ENCODE measurements at regions not wholly inside any gene's neighbourhood (a gene's known extent, or its start where the extent isn't known, plus 50 kb on each side); places are given as distances from the start of the nearest gene placed in this dataset.

DNA sequence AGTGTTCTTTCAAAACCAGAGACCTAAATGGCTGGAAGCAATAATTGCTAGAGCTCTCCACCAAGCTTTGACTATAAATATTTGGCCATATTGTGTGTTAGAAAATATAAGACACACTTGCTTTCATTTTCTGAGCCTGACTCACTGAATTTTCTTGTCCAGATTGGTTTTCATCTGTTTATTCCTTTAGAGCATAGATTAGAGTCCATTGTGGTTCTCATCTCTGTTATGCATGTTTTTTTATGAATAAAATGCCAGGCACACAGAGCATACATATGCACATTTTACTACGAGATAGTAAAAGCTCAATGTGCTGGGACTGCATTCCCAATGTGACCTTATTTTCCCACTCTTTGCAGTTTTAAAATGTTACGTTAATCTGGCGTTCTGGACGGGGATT, 115.3 kb upstream of the MLIP start:
- no peaks in the 10 kb centered on the region for H3K79me2 ChIP-seq (ENCODE audit: insufficient read depth, low read length)
- no peak overlapping the region for H3K4me3 ChIP-seq (ENCODE audit: low read length, poor library complexity, severe bottlenecking)
- H3F3A ChIP-seq (ENCODE audit: low read depth): no peaks in the 10 kb centered on the region
- H3K4me1 ChIP-seq (ENCODE audit: insufficient read depth, low read length, poor library complexity, severe bottlenecking): peaks cover 7% of the 10 kb centered on the region
- H2AFZ ChIP-seq (ENCODE audit: low read length): no peak overlapping the region
- H3K4me2 ChIP-seq (ENCODE audit: low read depth, low read length, poor library complexity, severe bottlenecking): no peak overlapping the region
- no peak overlapping the region for H3K9ac ChIP-seq (ENCODE audit: low read depth, low read length, poor library complexity, severe bottlenecking)
- no peak for TF ChIP-seq EZH2phosphoT487 (IDR thresholded peaks at IDR 0.05; ENCODE audit: borderline replicate concordance)
- TF ChIP-seq, protein P1, sequence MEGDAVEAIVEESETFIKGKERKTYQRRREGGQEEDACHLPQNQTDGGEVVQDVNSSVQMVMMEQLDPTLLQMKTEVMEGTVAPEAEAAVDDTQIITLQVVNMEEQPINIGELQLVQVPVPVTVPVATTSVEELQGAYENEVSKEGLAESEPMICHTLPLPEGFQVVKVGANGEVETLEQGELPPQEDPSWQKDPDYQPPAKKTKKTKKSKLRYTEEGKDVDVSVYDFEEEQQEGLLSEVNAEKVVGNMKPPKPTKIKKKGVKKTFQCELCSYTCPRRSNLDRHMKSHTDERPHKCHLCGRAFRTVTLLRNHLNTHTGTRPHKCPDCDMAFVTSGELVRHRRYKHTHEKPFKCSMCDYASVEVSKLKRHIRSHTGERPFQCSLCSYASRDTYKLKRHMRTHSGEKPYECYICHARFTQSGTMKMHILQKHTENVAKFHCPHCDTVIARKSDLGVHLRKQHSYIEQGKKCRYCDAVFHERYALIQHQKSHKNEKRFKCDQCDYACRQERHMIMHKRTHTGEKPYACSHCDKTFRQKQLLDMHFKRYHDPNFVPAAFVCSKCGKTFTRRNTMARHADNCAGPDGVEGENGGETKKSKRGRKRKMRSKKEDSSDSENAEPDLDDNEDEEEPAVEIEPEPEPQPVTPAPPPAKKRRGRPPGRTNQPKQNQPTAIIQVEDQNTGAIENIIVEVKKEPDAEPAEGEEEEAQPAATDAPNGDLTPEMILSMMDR (conservative IDR thresholded peaks at IDR 0.05; ENCODE audit: low read length): no peak
- no peaks in the 10 kb centered on the region for H3K9me3 ChIP-seq (ENCODE audit: insufficient read depth, low read depth, low read length)
- no peaks in the 10 kb centered on the region for H3K9me2 ChIP-seq (replicated peaks; ENCODE audit: low read depth, low read length)
- H3K36me3 ChIP-seq (ENCODE audit: insufficient read depth, low read length): no peaks in the 10 kb centered on the region
- no peaks in the 10 kb centered on the region for H3K27me3 ChIP-seq (ENCODE audit: insufficient read depth, low read length, poor library complexity, severe bottlenecking)
- no peaks in the 10 kb centered on the region for H4K20me1 ChIP-seq (ENCODE audit: insufficient read depth, low read length, poor library complexity, severe bottlenecking)

DNA sequence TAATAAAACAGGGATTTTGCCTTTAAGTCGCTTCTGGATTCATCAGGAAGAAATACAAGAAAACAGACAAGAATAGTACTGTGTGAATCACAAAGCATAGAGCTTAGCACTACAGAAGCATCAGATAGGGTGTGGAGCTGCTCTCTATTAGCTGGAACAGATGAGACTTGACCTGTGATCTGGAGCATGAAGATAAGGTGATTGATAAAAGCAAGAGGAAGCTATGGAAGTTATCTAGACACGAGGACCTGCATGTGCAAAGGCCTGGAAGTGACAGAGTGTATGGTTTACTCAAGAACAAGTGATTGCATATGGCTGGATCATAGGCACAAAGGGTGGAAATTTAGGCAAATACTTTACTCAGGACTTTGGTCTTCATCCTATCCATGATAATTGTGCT, 112.9 kb upstream of the MLIP start:
- H3K9me3 ChIP-seq (ENCODE audit: insufficient read depth, low read depth, low read length): no peaks in the 10 kb centered on the region
- peak overlapping the region; percentile 78; the same call in 1 of the 2 replicates for H2AFZ ChIP-seq (ENCODE audit: low read length)
- no peaks in the 10 kb centered on the region for H3K79me2 ChIP-seq (ENCODE audit: insufficient read depth, low read length)
- H3K36me3 ChIP-seq (ENCODE audit: insufficient read depth, low read length): no peaks in the 10 kb centered on the region
- H4K20me1 ChIP-seq (ENCODE audit: insufficient read depth, low read length, poor library complexity, severe bottlenecking): no peaks in the 10 kb centered on the region
- peak overlapping the region; percentile 45 for H3K4me2 ChIP-seq (ENCODE audit: low read depth, low read length, poor library complexity, severe bottlenecking)
- H3F3A ChIP-seq (ENCODE audit: low read depth): no peaks in the 10 kb centered on the region
- TF ChIP-seq, protein P1 (conservative IDR thresholded peaks at IDR 0.05; ENCODE audit: low read length): no peak
- no peak for TF ChIP-seq EZH2phosphoT487 (IDR thresholded peaks at IDR 0.05; ENCODE audit: borderline replicate concordance)
- no peak overlapping the region for H3K9ac ChIP-seq (ENCODE audit: low read depth, low read length, poor library complexity, severe bottlenecking)
- no peaks in the 10 kb centered on the region for H3K9me2 ChIP-seq (replicated peaks; ENCODE audit: low read depth, low read length)
- peak overlapping the region; percentile 37 for H3K4me3 ChIP-seq (ENCODE audit: low read length, poor library complexity, severe bottlenecking)
- no peaks in the 10 kb centered on the region for H3K27me3 ChIP-seq (ENCODE audit: insufficient read depth, low read length, poor library complexity, severe bottlenecking)
- peaks cover 7% of the 10 kb centered on the region for H3K4me1 ChIP-seq (ENCODE audit: insufficient read depth, low read length, poor library complexity, severe bottlenecking)

DNA sequence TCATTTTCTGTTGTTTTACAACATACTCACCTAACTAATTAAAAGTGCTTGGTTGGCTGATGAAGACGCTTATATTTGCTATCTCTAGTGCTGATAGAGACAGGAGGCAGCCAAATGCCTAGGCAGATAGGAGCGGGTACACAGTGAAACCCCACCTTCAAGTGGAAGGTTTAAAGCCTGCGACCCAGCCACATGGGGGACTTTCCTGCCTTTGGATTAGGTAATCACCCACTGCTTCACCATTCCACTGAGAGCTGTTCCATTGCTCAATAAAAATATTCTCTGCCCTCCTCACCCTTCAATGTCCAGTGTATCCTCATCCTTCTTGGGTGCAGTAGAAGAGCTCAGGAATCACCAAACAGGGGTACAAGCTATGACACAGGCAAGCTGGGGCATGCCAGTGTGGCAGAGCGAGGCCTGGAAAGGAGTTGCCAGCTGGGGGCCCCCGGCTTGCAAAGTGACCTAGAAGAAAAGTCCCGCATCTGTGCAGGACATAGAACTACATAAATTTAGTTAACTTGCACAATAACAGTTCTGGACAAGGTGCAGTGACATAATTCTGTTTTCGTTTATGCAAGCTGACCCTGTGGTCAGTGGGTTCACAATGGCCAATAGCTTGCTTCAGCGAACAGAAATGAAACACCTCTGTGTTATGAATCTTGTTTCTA, 112.0 kb upstream of the MLIP start:
- H3K79me2 ChIP-seq (ENCODE audit: insufficient read depth, low read length): no peaks in the 10 kb centered on the region
- peak overlapping the region; percentile 78 for H2AFZ ChIP-seq (ENCODE audit: low read length)
- H3K4me2 ChIP-seq (ENCODE audit: low read depth, low read length, poor library complexity, severe bottlenecking): no peak overlapping the region

More for the DNA sequence above, 112.0 kb upstream of the MLIP start:
- peaks cover 7% of the 10 kb centered on the region for H3K4me1 ChIP-seq (ENCODE audit: insufficient read depth, low read length, poor library complexity, severe bottlenecking)
- H3K9me2 ChIP-seq (replicated peaks; ENCODE audit: low read depth, low read length): no peaks in the 10 kb centered on the region
- no peak for TF ChIP-seq EZH2phosphoT487 (IDR thresholded peaks at IDR 0.05; ENCODE audit: borderline replicate concordance)
- TF ChIP-seq, protein P1 (conservative IDR thresholded peaks at IDR 0.05; ENCODE audit: low read length): no peak
- no peaks in the 10 kb centered on the region for H3F3A ChIP-seq (ENCODE audit: low read depth)
- H3K4me3 ChIP-seq (ENCODE audit: low read length, poor library complexity, severe bottlenecking): no peak overlapping the region
- H3K36me3 ChIP-seq (ENCODE audit: insufficient read depth, low read length): no peaks in the 10 kb centered on the region
- no peaks in the 10 kb centered on the region for H3K9me3 ChIP-seq (ENCODE audit: insufficient read depth, low read depth, low read length)
- H4K20me1 ChIP-seq (ENCODE audit: insufficient read depth, low read length, poor library complexity, severe bottlenecking): no peaks in the 10 kb centered on the region
- H3K27me3 ChIP-seq (ENCODE audit: insufficient read depth, low read length, poor library complexity, severe bottlenecking): no peaks in the 10 kb centered on the region
- no peak overlapping the region for H3K9ac ChIP-seq (ENCODE audit: low read depth, low read length, poor library complexity, severe bottlenecking)

All from Loucy (cell line).